Amniotic stem cell (primary cell): ENCODE measurements at regions not wholly inside any gene's neighbourhood (a gene's known extent, or its start where the extent isn't known, plus 50 kb on each side); places are given as distances from the start of the nearest gene placed in this dataset.
"Not testable (repeated sequence)": the region's sequence is repeated elsewhere in the genome, so short reads cannot be mapped to it uniquely, and the experiment has no call there.

Source experiments
- DNase-seq: peaks from one replicate; lab custom pipeline; 2025; lab: John Stamatoyannopoulos, UW

GRCh38 chr6:115551527-115551926 lies 509.2 kb downstream of the FRK start:
- no peak for DNase-seq

DNA sequence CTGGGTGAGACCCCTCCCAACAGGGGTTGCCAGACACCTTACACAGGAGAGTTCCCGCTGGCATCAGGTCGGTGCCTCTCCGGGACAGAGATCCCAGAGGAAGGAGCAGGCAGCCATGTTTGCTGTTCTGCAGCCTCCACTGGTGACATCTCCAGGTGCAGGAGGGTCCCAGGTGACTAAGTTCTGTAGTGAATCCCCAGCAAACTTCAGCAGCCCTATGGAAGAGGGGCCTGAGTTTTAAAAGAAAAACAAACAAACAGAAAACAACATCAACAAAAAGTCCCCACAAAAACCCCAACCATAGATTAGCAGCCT lies 515.1 kb downstream of the FRK start:
- DNase-seq, result no peak

- no peak for DNase-seq
Observed at GRCh38 chr6:115544765-115545671, 515.7 kb downstream of the FRK start.

DNA sequence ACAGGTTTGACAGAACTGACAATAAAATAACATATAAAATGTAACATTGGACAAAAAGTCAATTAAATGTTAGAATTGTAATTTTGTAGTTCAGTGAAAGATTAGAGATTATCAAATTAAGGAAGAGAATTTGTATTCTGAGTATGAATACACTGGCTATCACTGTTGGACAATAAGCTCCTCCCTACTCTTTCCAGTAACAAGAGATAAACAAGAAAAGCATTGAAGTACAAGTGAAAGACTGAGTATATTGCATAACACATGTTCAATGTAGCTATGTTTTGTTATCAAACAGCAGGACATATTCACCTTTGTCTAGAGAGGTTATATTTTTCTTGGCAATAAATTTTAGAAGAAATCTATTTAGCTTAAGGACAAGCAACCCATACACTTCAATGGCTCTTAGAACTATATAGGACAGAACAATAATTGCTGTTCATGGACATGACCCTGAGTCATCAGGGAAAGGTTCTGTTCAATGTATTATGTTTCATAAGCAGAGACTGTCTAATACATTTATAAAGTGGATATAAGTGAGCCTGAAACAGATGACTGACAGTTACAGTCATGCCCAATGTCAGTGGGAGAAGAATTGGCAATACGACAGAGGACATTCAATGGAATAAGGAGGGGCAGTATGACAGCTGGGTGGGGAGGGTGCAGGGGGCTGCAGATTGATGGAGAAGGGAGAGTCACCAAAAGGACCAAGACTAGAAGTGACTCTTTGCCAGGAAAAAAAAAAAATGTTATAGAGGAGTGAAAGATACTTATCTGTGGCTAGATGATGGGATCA lies 520.4 kb downstream of the FRK start:
- no peak for DNase-seq

- DNase-seq, result no peak
Observed at GRCh38 chr6:115539531-115539930, 521.2 kb downstream of the FRK start.

- no peak for DNase-seq
Observed at GRCh38 chr6:115524821-115525220, 535.9 kb downstream of the FRK start.

- not testable (repeated sequence) for DNase-seq
Observed at GRCh38 chr6:115521747-115522146, 538.9 kb downstream of the FRK start.

- peak; percentile 27 for DNase-seq
Observed at GRCh38 chr6:115514656-115515055, 546.0 kb downstream of the FRK start.

DNA sequence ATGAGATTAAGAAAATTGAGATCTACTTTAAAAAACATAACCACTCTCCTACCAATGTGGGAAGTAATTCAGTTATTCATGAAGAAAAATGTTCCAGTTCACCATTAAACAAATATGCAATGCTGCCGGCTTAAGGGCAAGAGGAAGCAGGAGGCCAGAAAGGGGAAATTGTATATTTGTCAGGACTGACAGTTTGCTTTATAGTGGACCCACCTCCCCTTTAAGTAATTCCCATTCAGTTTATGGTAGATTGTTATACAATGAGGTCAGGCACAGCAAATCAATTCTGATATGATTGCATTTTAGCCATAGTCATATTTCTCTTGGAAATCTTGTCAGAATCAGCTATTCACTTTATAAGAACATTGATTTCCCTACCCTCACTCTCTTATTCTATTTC lies 547.8 kb downstream of the FRK start:
- no peak for DNase-seq

- no peak for DNase-seq
Observed at GRCh38 chr6:115511771-115512170, 548.9 kb downstream of the FRK start.

DNA sequence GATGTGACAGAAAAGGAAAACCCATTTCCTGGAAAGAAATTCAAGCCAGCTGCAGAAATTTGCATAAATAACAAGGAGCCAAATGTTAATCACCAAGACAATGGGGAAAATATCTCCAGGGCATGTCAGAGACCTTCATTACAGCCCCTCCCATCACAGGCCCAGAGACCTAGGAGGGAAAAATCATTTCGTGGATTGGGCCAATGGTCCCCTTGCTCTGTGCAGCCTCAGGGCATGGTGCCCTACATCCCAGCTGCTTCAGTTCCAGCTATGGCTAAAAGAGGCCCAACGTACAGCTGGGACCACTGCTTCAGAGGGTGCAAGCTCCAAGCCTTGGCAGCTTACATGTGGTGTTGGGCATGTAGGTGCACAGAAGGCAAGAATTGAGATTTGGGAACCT lies 558.3 kb downstream of the FRK start:
- not testable (repeated sequence) for DNase-seq

DNA sequence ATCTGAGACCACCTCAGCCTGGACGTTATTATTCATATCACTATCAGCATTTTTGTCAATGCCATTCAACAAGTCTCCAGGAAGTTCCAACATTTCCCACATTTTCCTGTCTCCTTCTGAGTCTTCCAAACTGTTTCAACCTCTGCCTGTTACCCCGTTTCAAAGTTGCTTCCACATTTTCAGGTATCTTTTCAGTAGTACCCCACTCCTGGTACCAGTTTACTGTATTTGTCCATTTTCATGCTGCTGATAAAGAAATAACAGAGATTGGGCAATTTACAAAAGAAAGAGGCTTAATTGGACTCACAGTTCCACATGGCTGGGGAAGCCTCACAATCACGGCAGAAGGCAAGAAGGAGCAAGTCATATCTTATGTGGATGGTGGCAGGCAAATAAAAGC lies 565.5 kb downstream of the FRK start:
- DNase-seq, result no peak

DNA sequence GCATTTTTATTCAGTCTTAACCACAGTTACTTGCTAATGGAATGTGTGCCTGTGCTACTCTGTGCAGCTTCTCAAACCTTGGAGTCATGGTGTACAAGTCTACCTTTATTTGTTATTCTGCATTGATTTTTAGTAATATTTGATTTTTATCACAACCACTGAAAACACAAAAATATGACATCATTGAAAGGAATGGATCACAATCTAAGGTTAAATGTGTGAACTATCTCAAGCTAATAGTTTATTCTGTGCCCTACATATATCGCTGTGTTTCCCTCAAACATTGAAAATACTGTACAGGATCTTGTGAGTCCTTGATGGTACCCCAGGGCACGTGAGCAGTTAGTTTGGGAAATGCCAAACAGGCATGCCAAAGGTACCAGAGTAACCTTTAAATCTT lies 573.4 kb downstream of the FRK start:
- DNase-seq, result no peak

DNA sequence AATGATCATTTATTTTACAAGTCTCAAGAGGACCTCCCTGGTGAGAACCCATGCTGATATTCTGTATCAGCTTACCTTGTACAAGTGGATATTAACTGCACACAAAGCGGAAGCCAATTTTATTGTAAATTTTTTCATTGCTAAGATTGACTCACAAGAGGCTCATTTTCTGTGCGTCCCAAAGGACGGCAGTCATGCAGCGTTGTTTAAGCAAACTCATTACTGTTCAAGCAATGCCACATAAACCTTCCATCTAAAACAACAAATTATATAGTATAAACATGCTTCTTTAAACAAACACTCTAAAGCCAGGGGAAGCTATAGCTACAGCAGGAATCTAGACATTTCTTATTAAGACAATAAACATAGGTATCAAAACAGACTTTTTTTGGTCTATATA lies 575.3 kb downstream of the FRK start:
- no peak for DNase-seq

DNA sequence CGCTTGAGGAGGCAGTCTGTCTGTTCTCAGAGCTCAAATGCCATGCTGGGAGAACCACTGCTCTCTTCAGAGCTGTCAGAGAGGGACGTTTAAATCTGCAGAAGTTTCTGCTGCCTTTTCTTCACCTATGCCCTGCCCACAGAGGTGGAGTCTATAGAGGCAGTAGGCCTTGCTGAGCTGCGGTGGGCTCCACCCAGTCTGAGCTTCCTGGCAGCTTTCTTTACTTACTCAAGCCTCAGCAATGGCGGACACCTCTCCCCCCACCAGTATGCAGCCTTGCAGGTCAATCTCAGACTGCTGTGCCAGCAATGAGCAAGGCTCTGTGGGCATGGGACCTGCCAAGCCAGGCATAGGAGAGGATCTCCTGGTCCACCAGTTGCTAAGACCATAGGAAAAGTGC lies 580.1 kb downstream of the FRK start:
- DNase-seq, result not testable (repeated sequence)

- no peak for DNase-seq
Observed at GRCh38 chr6:115474443-115475041, 586.1 kb downstream of the FRK start.

DNA sequence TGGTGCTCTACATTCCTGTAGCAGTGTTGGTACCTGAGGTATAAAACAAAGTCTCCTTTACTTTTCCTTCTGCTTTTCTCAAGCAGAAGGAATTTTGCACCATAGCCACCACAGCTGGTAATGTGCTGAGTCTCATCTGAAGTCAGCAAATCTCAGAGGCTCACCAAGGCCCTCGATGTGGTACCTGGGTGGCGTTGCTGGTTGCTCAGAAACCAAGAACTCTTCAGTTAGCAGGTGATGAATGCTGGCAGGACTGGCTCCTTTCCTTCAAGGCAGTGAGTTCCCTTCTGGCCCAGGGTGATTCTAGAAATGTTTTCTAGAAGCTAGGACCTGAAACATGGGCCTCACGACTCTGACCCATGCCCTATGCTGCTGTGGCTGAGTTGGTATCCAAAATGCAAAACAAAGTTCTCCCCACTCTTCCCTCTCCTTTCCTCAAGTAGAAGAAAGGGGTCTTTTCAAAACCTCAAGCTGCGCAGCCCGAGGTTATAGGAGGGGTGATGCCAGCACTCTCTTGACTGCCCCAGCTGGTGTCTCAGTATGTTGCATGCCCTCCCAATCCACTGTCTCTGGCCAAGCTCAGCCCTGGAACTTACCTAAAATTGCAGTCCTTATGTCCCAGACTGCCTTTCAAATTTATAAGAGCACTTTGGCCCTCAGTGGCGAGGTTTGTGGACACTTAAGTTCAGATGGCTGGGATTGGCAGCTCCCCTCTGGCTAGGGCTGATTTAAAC lies 592.3 kb downstream of the FRK start:
- no peak for DNase-seq

- no peak for DNase-seq
Observed at GRCh38 chr6:115467726-115468125, 593.0 kb downstream of the FRK start.

GRCh38 chr6:115460913-115461312 lies 599.8 kb downstream of the FRK start:
- DNase-seq, result no peak

DNA sequence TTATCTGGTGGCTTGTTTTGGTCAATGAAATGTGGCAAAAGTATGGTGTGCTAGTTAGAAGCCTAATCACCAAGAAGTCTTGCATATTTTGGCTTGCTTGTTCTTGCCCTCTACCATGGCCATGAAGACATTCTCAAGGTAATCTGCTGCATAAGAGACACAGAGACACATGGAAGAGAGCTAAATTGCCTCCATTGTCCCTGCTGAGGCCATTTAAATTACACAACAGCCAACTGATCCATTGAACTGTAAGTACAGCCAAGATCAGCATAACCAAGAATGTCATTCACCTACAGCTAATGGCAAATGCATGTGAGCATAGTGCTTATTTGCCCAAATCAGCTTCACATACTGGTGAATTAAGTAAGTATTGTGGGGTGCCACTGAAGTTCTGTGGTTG lies 603.8 kb downstream of the FRK start:
- no peak for DNase-seq

DNA sequence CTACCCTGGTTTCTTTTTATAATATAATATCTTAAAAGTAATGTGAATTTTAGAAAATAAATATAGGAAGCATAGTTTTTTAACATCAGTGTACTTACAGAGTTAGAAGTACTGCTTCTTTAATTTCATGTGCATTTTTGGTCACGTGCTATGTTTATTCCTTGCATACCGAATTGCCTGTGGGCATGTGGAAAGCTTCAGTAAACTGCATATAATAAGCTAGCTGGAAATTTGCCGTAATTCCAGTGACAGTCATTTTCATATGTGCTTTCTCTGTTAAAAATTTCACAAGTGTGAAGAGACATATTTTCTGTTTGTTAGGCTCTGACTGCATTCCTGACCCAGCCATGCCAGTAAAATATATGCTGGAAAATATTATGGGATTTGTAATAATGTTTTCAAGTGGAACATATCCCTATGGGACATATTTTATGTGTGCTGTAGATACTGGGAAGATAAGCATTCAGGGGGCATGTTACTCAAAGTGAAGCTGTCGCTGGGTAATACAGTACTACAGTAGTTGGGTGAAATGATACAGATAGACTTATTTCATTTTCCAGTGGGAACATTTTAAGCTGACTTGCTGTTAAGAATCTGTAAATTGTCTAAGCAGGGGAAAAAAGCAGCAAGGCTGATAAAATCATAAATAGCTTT lies 616.7 kb downstream of the FRK start:
- no peak for DNase-seq

- no peak for DNase-seq
Observed at GRCh38 chr6:115442323-115442722, 618.4 kb downstream of the FRK start.
